K562 (cell line): ENCODE measurements at regions not wholly inside any gene's neighbourhood (a gene's known extent, or its start where the extent isn't known, plus 50 kb on each side); places are given as distances from the start of the nearest gene placed in this dataset.

Experiments
- BACH1 ChIP-seq: fragments of 200-800 bp; sonication (Bioruptor generic); IDR thresholded peaks from 2 replicates; pipeline ENCODE4 v1.6.1; 2016; ENCODE audit warnings: missing genetic modification characterization, missing compliant biosample characterization
- EP300 ChIP-seq: IDR thresholded peaks from 2 replicates; pipeline ENCODE4 v1.6.1; 2012; ENCODE audit warnings: low read length, improper control_type of control experiment
- MAZ ChIP-seq, 2 experiments: fragments of 450-650 bp in 1 of 2; sonication (generic) in 1 of 2; formaldehyde crosslinking; IDR thresholded peaks in 1 of 2; conservative IDR thresholded peaks in 1 of 2; 2 replicates each; pipeline versions ENCODE4 v1.4.0 to v1.5.0; 2020; ENCODE audit warnings: mild to moderate bottlenecking in 1 of 2, missing genetic modification reagents in 1 of 2

DNA sequence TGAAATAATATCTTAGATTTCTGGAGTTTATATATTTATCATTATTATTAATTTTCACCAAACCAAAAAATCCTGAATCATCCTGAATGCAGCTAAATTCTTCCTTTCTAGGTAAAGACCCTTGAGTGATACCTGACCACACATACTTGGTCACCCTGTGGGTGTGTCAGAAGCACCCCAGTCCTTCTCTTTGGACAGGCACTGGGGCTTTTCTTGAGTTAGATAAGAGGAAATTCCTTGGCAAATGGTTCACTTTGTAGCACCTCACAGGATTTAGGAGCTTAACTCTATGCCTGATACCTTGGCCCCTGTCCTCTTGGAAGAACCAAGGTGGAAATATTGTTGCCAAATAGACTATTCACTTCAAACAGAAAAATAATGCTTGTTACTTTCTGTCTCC, 69.6 kb upstream of the PNPLA4 start:
- TF ChIP-seq MAZ (CRISPR knock-in tag; conservative IDR thresholded peaks at IDR 0.05 in 1 of 2, IDR thresholded peaks at IDR 0.05 in 1 of 2) (no peak), BACH1 (tag) (no peak), EP300 (no peak)
